Endothelial cell of umbilical vein (primary cell): ENCODE measurements at regions not wholly inside any gene's neighbourhood (a gene's known extent, or its start where the extent isn't known, plus 50 kb on each side); places are given as distances from the start of the nearest gene placed in this dataset.

Experiments
- BruUV-seq: library from RNA; stranded (reverse); fragments of 400-500 nt; replicated peaks from 2 replicates; lab custom pipeline; 2021; lab: Mats Ljungman, UMichigan
- CTCF ChIA-PET: fragments of 300-600, 350-600 bp; sonication (Branson Sonifier 250); formaldehyde crosslinking; loops from one replicate; lab custom pipeline; 2021; ENCODE audit warnings: antibody characterized with exemption, inconsistent platforms; lab: Charles Lee
- POLR2A ChIA-PET: fragments of 300-600, 350-600 bp; sonication (Branson Sonifier 250); formaldehyde crosslinking; loops from one replicate; lab custom pipeline; 2021; ENCODE audit warnings: antibody characterized with exemption, inconsistent platforms; lab: Charles Lee
- DNase-seq: peaks from one replicate; pipeline ENCODE4 v3.0.0-alpha.2; 2011; ENCODE audit warnings: low read depth, low spot score
- FAIRE-seq: peaks from 2 replicates; lab custom pipeline; 2011; peaks lifted over from hg19 to GRCh38; lab: Jason Lieb, UNC
- H2AFZ ChIP-seq: 2 replicates; pipeline ENCODE4 v1.6.0; 2012; ENCODE audit warnings: low read depth, low read length, control low read depth, inconsistent platforms
- H3K27ac ChIP-seq: 2 replicates; pipeline ENCODE4 v1.5.1; 2011; ENCODE audit warnings: low read depth, mild to moderate bottlenecking, control low read depth, low read length, moderate library complexity; ENCODE audit not compliant: insufficient read depth
- H3K27me3 ChIP-seq, 2 experiments: 2 replicates each; pipeline versions ENCODE4 v1.6.0 to v1.6.1; 2011; ENCODE audit warnings: low read length in 2 of 2, mixed read lengths in 1 of 2; ENCODE audit not compliant: control insufficient read depth in 2 of 2, insufficient read depth in 2 of 2
- H3K36me3 ChIP-seq, 2 experiments: 2 replicates in 1 of 2; 3 replicates in 1 of 2; pipeline ENCODE4 v1.5.1; 2011; ENCODE audit warnings: low read length in 2 of 2, mild to moderate bottlenecking in 1 of 2, moderate library complexity in 1 of 2; ENCODE audit not compliant: control insufficient read depth in 2 of 2, insufficient read depth in 2 of 2; ENCODE audit errors: extremely low read depth in 1 of 2
- H3K4me1 ChIP-seq: 3 replicates; pipeline ENCODE4 v1.5.1; 2011; ENCODE audit warnings: mild to moderate bottlenecking, low read length; ENCODE audit not compliant: control insufficient read depth, insufficient read depth; ENCODE audit errors: extremely low read depth
- H3K4me2 ChIP-seq: 2 replicates; pipeline ENCODE4 v1.6.1; 2011; ENCODE audit warnings: low read length, control low read depth, mixed read lengths; ENCODE audit not compliant: insufficient read depth
- H3K4me3 ChIP-seq, 3 experiments: fragments of 200-600 bp in 1 of 3; sonication (generic), shearing (Covaris generic) in 1 of 3; replicated peaks in 1 of 3; 2 replicates each; pipeline ENCODE4 v1.5.1; 2011 to 2016; ENCODE audit warnings: control low read depth in 3 of 3, low read length in 3 of 3, mild to moderate bottlenecking in 2 of 3, inconsistent platforms in 1 of 3, low read depth in 1 of 3, moderate library complexity in 1 of 3; ENCODE audit not compliant: insufficient read depth in 1 of 3
- H3K79me2 ChIP-seq: 2 replicates; pipeline ENCODE4 v1.6.0; 2012; ENCODE audit warnings: low read length, inconsistent platforms; ENCODE audit not compliant: control insufficient read depth, insufficient read depth
- H3K9ac ChIP-seq: replicated peaks from 2 replicates; pipeline ENCODE3; 2011; ENCODE audit warnings: low read length, control low read depth; ENCODE audit not compliant: insufficient read depth; ENCODE audit errors: extremely low read depth
- H3K9me1 ChIP-seq: replicated peaks from 3 replicates; pipeline ENCODE4 v1.6.0; 2011; ENCODE audit warnings: mild to moderate bottlenecking, low read length; ENCODE audit not compliant: control insufficient read depth, insufficient read depth; ENCODE audit errors: extremely low read depth
- H3K9me3 ChIP-seq: replicated peaks from 2 replicates; pipeline ENCODE4 v1.5.1; 2012; ENCODE audit warnings: low read length, inconsistent platforms; ENCODE audit not compliant: control insufficient read depth, insufficient read depth
- H4K20me1 ChIP-seq: replicated peaks from 2 replicates; pipeline ENCODE3; 2011; ENCODE audit warnings: mild to moderate bottlenecking, low read length; ENCODE audit not compliant: control insufficient read depth, insufficient read depth; ENCODE audit errors: extremely low read depth
- CTCF ChIP-seq, 2 donors: IDR thresholded peaks; 1 replicate in 1 of 2; 2 replicates in 1 of 2; pipeline ENCODE4 v1.5.1; 2011; ENCODE audit warnings: low read length in 2 of 2, mild to moderate bottlenecking in 2 of 2, moderate library complexity in 2 of 2, control low read depth in 1 of 2, inconsistent platforms in 1 of 2, low read depth in 1 of 2; ENCODE audit not compliant: insufficient read depth in 1 of 2; ENCODE audit errors: extremely low read depth in 1 of 2
- EZH2 ChIP-seq: IDR thresholded peaks from 2 replicates; pipeline ENCODE4 v1.6.1; 2012; ENCODE audit warnings: borderline replicate concordance, low read depth, mild to moderate bottlenecking, moderate library complexity, low read length, inconsistent platforms; ENCODE audit not compliant: severe bottlenecking
- FOS ChIP-seq: IDR thresholded peaks from 2 replicates; pipeline ENCODE4 v1.6.1; 2011; ENCODE audit warnings: mild to moderate bottlenecking, low read length, moderate library complexity, borderline replicate concordance; ENCODE audit not compliant: insufficient read depth
- GATA2 ChIP-seq: IDR thresholded peaks from 2 replicates; pipeline ENCODE4 v1.7.0; 2011; ENCODE audit warnings: low read depth, mild to moderate bottlenecking, moderate library complexity, mixed read lengths, low read length; ENCODE audit not compliant: insufficient read length, insufficient read depth
- MAX ChIP-seq: IDR thresholded peaks from 2 replicates; pipeline ENCODE4 v1.6.1; 2011; ENCODE audit not compliant: insufficient read depth, insufficient read length
- MYC ChIP-seq: IDR thresholded peaks from one replicate; pipeline ENCODE4 v1.6.1; 2011; ENCODE audit warnings: mild to moderate bottlenecking, low read depth, low read length
- POLR2A ChIP-seq: IDR thresholded peaks from 2 replicates; pipeline ENCODE4 v1.6.1; 2012; ENCODE audit warnings: low read depth, mild to moderate bottlenecking, control low read depth, low read length
- POLR2AphosphoS5 ChIP-seq: IDR thresholded peaks from 2 replicates; pipeline ENCODE4 v1.6.1; 2012; ENCODE audit warnings: low read depth, mild to moderate bottlenecking, control low read depth, low read length, moderate library complexity; ENCODE audit not compliant: insufficient read depth
- dilution Hi-C: fragments of 300-500 bp; cut with MboI; formaldehyde crosslinking; loops from one replicate; pipeline ENCODE4 v1.15.0; 2019; ENCODE audit warnings: low sequenced_read_pairs; ENCODE audit not compliant: extremely low pct_ligation_motif_present
- intact Hi-C: fragments of 100-400 bp; cut with micrococcal nuclease; formaldehyde crosslinking; loops from one replicate; pipeline ENCODE4 v1.10.0; 2022

GRCh38 chr2:39534095-39534711 is 97.1 kb upstream of the MAP4K3 start:
- ChIA-PET POLR2A (interaction anchor here (0.7 kb wide), 1 partner anchor 23 kb away, joined by 3 read pairs; no protein-coding TSS in a partner anchor), CTCF (interaction anchor here (1.3 to 1.7 kb wide), 3 partner anchors 8 to 59 kb away, joined by 3 to 8 read pairs (median 3); no protein-coding TSS in a partner anchor)
- TF ChIP-seq GATA2 = no peak
- TF ChIP-seq POLR2AphosphoS5 = no peak
- no peak for TF ChIP-seq FOS
- no peak for TF ChIP-seq CTCF (IDR thresholded peaks at IDR 0.05; ENCODE audit: extremely low read depth in 1 of 2, insufficient read depth in 1 of 2, low read depth in 1 of 2, low read length in 2 of 2)
- no peak for TF ChIP-seq POLR2A
- TF ChIP-seq EZH2 = no peak
- TF ChIP-seq MAX = no peak
- TF ChIP-seq MYC = no peak
- intact Hi-C loops = no loop called here
- dilution Hi-C loops = no loop called here
- H3K9ac ChIP-seq = no peak overlapping the region
- no peak overlapping the region for H3K4me3 ChIP-seq
- peaks cover 0 to 3% of the 10 kb centered on the region in 2 experiments for H3K27me3 ChIP-seq
- no peaks in the 10 kb centered on the region for H3K36me3 ChIP-seq
- no peaks in the 10 kb centered on the region for H3K9me1 ChIP-seq
- H4K20me1 ChIP-seq = no peaks in the 10 kb centered on the region
- H3K4me1 ChIP-seq = peaks cover 13% of the 10 kb centered on the region
- no peaks in the 10 kb centered on the region for H3K79me2 ChIP-seq
- no peak overlapping the region for H3K27ac ChIP-seq
- H2AFZ ChIP-seq = no peak overlapping the region
- no peak for DNase-seq
- no peak overlapping the region for H3K4me2 ChIP-seq
- H3K9me3 ChIP-seq = no peaks in the 10 kb centered on the region
- FAIRE-seq = no peak
- no TSS peak for BruUV-seq
